ENCODE measurements at regions not wholly inside any gene's neighbourhood (a gene's known extent, or its start where the extent isn't known, plus 50 kb on each side); places are given as distances from the start of the nearest gene placed in this dataset.

- H3K27me3 ChIP-seq (ENCODE audit: control insufficient read depth, insufficient read depth, low read length): no peaks in the 10 kb centered on the region
- no peaks in the 10 kb centered on the region for H3K9me3 ChIP-seq (ENCODE audit: control insufficient read depth, insufficient read depth, low read length)
- H3K36me3 ChIP-seq (ENCODE audit: control insufficient read depth, insufficient read depth, low read length): no peaks in the 10 kb centered on the region
- Mint-ChIP-seq H3K4me3 (no peak overlapping the region), H3K9me3 (no peaks in the 10 kb centered on the region), H3K27me3 (ENCODE audit: low read depth in 2 of 2) (peaks cover 0 to 4% of the 10 kb centered on the region in 2 donors), H3K27ac (no peak overlapping the region), H3K4me1 (no peaks in the 10 kb centered on the region), H3K36me3 (no peaks in the 10 kb centered on the region)
- no peak overlapping the region for H3K4me3 ChIP-seq (ENCODE audit: low read length)
- ATAC-seq (no peak), DNase-seq (no peak)
- 80% methylated on average over 3 of the region's 3 CpGs for WGBS (ENCODE audit: insufficient coverage)
- intact Hi-C loops (cut with micrococcal nuclease): no loop called here
- peaks cover 12% of the 10 kb centered on the region for H3K4me1 ChIP-seq (ENCODE audit: control insufficient read depth, insufficient read depth, low read length)
- no peak for TF ChIP-seq CTCF (IDR thresholded peaks at IDR 0.05)
- no peak overlapping the region for H3K27ac ChIP-seq (ENCODE audit: low read length)
These were observed 69.1 kb upstream of the AFF3 start for GRCh38 chr2:100211521-100211920.

- no peak for ATAC-seq
- H3K27me3 ChIP-seq (ENCODE audit: control insufficient read depth, insufficient read depth, low read length): peaks cover 2% of the 10 kb centered on the region
- Mint-ChIP-seq H3K27me3 (ENCODE audit: low read depth in 2 of 2) (peaks cover 6 to 21% of the 10 kb centered on the region in 2 donors), H3K4me3 (no peak overlapping the region), H3K27ac (no peak overlapping the region), H3K36me3 (no peaks in the 10 kb centered on the region), H3K9me3 (no peaks in the 10 kb centered on the region), H3K4me1 (peaks cover 4 to 5% of the 10 kb centered on the region in 2 donors)
- intact Hi-C loops (cut with micrococcal nuclease): no loop called here
- no peaks in the 10 kb centered on the region for H3K9me3 ChIP-seq (ENCODE audit: control insufficient read depth, insufficient read depth, low read length)
- H3K27ac ChIP-seq (ENCODE audit: low read length): no peak overlapping the region
- no peak for TF ChIP-seq CTCF (IDR thresholded peaks at IDR 0.05)
- no peaks in the 10 kb centered on the region for H3K36me3 ChIP-seq (ENCODE audit: control insufficient read depth, insufficient read depth, low read length)
- H3K4me1 ChIP-seq (ENCODE audit: control insufficient read depth, insufficient read depth, low read length): peaks cover 5% of the 10 kb centered on the region
- DNase-seq: no peak
- H3K4me3 ChIP-seq (ENCODE audit: low read length): no peak overlapping the region
- 89% methylated on average over 12 of the region's 13 CpGs for WGBS (ENCODE audit: insufficient coverage)
These were observed 65.9 kb upstream of the AFF3 start for GRCh38 chr2:100208141-100208770.

GRCh38 chr2:100207411-100207885, 65.1 kb upstream of the AFF3 start:
- no peak overlapping the region for H3K27ac Mint-ChIP-seq
- intact Hi-C loops (cut with micrococcal nuclease): no loop called here

More at GRCh38 chr2:100207411-100207885, 65.1 kb upstream of the AFF3 start:
- no peak for DNase-seq
- ATAC-seq: no peak
- no peaks in the 10 kb centered on the region for H3K9me3 ChIP-seq (ENCODE audit: control insufficient read depth, insufficient read depth, low read length)
- no peak overlapping the region for H3K4me3 Mint-ChIP-seq
- H3K4me3 ChIP-seq (ENCODE audit: low read length): no peak overlapping the region
- TF ChIP-seq CTCF (IDR thresholded peaks at IDR 0.05): no peak
- peaks cover 5% of the 10 kb centered on the region for H3K4me1 ChIP-seq (ENCODE audit: control insufficient read depth, insufficient read depth, low read length)
- H3K27me3 Mint-ChIP-seq (ENCODE audit: low read depth in 2 of 2): peaks cover 6 to 21% of the 10 kb centered on the region in 2 donors
- H3K4me1 Mint-ChIP-seq: peaks cover 4 to 5% of the 10 kb centered on the region in 2 donors
- no peaks in the 10 kb centered on the region for H3K36me3 Mint-ChIP-seq
- no peaks in the 10 kb centered on the region for H3K36me3 ChIP-seq (ENCODE audit: control insufficient read depth, insufficient read depth, low read length)
- H3K9me3 Mint-ChIP-seq: no peaks in the 10 kb centered on the region
- H3K27ac ChIP-seq (ENCODE audit: low read length): no peak overlapping the region
- WGBS (ENCODE audit: insufficient coverage): 64% methylated on average over 4 of the region's 6 CpGs
- H3K27me3 ChIP-seq (ENCODE audit: control insufficient read depth, insufficient read depth, low read length): peaks cover 2% of the 10 kb centered on the region
